ENCODE measurements at regions not wholly inside any gene's neighbourhood (a gene's known extent, or its start where the extent isn't known, plus 50 kb on each side); places are given as distances from the start of the nearest gene placed in this dataset.

GRCh38 chr20:16119909-16120308, 453.3 kb downstream of the KIF16B start:
- TF ChIP-seq EP300 (IDR thresholded peaks at IDR 0.05) (no peak), CTCF (IDR thresholded peaks at IDR 0.05) (no peak), POLR2A (IDR thresholded peaks at IDR 0.05) (no peak), POLR2AphosphoS5 (IDR thresholded peaks at IDR 0.05) (no peak)
